Suprapubic skin (tissue), 4 donors: ENCODE measurements at regions not wholly inside any gene's neighbourhood (a gene's known extent, or its start where the extent isn't known, plus 50 kb on each side); places are given as distances from the start of the nearest gene placed in this dataset.

Source experiments
- DNase-seq, 2 donors: peaks; one replicate each; pipeline ENCODE4 v3.0.0-alpha.2; 2019; ENCODE audit warnings: low spot score in 2 of 2
- H3K27ac ChIP-seq: fragments of 200-600 bp; sonication (generic); one replicate; pipeline ENCODE4 v1.5.1; 2019
- H3K27me3 ChIP-seq: fragments of 200-600 bp; sonication (generic); one replicate; pipeline ENCODE4 v1.5.1; 2019
- H3K36me3 ChIP-seq: fragments of 200-600 bp; sonication (generic); one replicate; pipeline ENCODE4 v1.5.1; 2019
- H3K4me1 ChIP-seq: fragments of 200-600 bp; sonication (generic); one replicate; pipeline ENCODE4 v1.5.1; 2019
- H3K4me3 ChIP-seq: fragments of 200-600 bp; sonication (generic); one replicate; pipeline ENCODE4 v1.5.1; 2019; ENCODE audit warnings: mild to moderate bottlenecking
- H3K9me3 ChIP-seq: fragments of 200-600 bp; sonication (generic); one replicate; pipeline ENCODE4 v1.5.1; 2019
- EP300 ChIP-seq: sonication (generic); formaldehyde crosslinking; IDR thresholded peaks from one replicate; pipeline ENCODE4 v1.6.1; 2017; ENCODE audit warnings: antibody characterized with exemption
- POLR2A ChIP-seq, 2 donors: fragments of 450-650 bp; IDR thresholded peaks; one replicate each; pipeline ENCODE4 v1.6.1; 2017; ENCODE audit warnings: antibody characterized with exemption in 2 of 2, mild to moderate bottlenecking in 2 of 2, moderate library complexity in 2 of 2
- POLR2AphosphoS5 ChIP-seq, 3 donors: sonication (generic); formaldehyde crosslinking; IDR thresholded peaks; one replicate each; pipeline ENCODE4 v1.6.1; 2017; ENCODE audit warnings: antibody characterized with exemption in 3 of 3
- WGBS: methylation state at CpG from one replicate; pipeline ENCODE4 v1.1.5; 2018; 5-methylcytosine and 5-hydroxymethylcytosine counted together
- TF ChIP-seq, protein P1 (sequence below), 2 donors: fragments of 200-600 bp in 1 of 2; fragments of 450-650 bp in 1 of 2; sonication (generic) in 1 of 2; IDR thresholded peaks; one replicate each; pipeline ENCODE4 v1.5.1; 2016 to 2019; ENCODE audit warnings: antibody characterized with exemption in 2 of 2, mild to moderate bottlenecking in 1 of 2, moderate library complexity in 1 of 2

DNA sequence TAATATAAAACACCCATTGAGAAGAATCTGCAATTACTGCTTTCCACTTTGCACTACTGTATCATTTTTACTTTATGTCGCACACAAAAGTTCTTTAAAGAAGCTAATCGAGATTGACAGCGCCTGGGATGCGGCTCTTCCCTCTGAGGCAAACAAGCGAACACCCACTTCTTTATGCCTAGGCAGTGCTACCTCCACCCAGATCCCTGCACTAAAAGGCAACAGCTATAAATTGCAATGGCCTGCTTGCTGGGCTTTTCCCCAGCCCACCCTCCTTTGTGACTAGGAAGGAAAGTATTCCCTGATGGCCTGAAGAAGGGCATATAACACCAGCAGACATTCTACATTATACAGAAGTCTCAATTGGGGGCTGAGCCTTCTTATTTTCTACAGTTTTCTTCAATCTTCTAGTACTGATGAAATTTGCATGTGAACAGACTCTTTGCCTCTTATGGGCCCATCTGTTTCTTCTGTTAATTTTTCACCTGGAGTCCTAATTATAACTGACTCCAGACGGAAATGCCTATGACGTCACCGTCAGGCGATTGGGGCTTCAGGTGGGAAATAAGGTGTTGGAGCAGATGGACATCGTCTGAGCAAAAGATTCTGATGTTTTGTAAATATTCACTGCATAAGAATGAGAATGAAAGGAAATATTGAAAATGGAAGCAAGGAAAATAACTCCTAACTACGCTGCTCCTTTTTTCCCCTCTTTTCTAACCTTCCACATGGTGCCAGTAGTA, 138.9 kb upstream of the DCC start:
- Histone ChIP-seq H3K9me3 (no peaks in the 10 kb centered on the region), H3K4me1 (no peaks in the 10 kb centered on the region), H3K4me3 (no peak overlapping the region), H3K27me3 (no peaks in the 10 kb centered on the region), H3K27ac (no peak overlapping the region), H3K36me3 (no peaks in the 10 kb centered on the region)
- WGBS: 92% methylated on average over 11 of the region's 11 CpGs
- no peak for DNase-seq
- TF ChIP-seq, protein P1, sequence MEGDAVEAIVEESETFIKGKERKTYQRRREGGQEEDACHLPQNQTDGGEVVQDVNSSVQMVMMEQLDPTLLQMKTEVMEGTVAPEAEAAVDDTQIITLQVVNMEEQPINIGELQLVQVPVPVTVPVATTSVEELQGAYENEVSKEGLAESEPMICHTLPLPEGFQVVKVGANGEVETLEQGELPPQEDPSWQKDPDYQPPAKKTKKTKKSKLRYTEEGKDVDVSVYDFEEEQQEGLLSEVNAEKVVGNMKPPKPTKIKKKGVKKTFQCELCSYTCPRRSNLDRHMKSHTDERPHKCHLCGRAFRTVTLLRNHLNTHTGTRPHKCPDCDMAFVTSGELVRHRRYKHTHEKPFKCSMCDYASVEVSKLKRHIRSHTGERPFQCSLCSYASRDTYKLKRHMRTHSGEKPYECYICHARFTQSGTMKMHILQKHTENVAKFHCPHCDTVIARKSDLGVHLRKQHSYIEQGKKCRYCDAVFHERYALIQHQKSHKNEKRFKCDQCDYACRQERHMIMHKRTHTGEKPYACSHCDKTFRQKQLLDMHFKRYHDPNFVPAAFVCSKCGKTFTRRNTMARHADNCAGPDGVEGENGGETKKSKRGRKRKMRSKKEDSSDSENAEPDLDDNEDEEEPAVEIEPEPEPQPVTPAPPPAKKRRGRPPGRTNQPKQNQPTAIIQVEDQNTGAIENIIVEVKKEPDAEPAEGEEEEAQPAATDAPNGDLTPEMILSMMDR (IDR thresholded peaks at IDR 0.05): no peak
- TF ChIP-seq EP300: no peak
- TF ChIP-seq POLR2AphosphoS5 (IDR thresholded peaks at IDR 0.05): no peak
- no peak for TF ChIP-seq POLR2A (IDR thresholded peaks at IDR 0.05)

DNA sequence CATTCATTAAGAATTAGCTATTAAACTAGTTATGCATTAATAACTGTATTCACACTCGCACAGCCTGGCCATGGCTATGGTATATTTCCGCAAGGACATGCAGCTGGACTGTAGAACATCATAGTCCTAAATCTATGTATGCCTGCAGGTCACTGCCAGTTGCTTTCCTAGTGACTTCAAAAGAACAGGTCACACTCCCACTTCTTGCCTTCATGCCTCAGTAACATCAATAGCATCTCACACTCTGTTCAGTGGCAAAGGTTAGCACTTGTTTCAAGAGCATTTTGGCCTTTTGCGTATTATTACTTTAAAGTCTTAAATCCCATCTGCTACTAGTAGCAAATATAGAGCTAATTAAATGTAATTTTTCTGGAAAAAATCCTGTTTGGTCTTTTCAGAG, 131.4 kb upstream of the DCC start:
- Histone ChIP-seq H3K27me3 (no peaks in the 10 kb centered on the region), H3K27ac (no peak overlapping the region), H3K36me3 (no peaks in the 10 kb centered on the region), H3K4me1 (no peaks in the 10 kb centered on the region), H3K4me3 (no peak overlapping the region), H3K9me3 (no peaks in the 10 kb centered on the region)
- no peak for DNase-seq
- 91% methylated on average over 3 of the region's 3 CpGs for WGBS
- TF ChIP-seq EP300: no peak
- TF ChIP-seq POLR2AphosphoS5 (IDR thresholded peaks at IDR 0.05): no peak
- TF ChIP-seq, protein P1 (IDR thresholded peaks at IDR 0.05): no peak
- TF ChIP-seq POLR2A (IDR thresholded peaks at IDR 0.05): no peak

DNA sequence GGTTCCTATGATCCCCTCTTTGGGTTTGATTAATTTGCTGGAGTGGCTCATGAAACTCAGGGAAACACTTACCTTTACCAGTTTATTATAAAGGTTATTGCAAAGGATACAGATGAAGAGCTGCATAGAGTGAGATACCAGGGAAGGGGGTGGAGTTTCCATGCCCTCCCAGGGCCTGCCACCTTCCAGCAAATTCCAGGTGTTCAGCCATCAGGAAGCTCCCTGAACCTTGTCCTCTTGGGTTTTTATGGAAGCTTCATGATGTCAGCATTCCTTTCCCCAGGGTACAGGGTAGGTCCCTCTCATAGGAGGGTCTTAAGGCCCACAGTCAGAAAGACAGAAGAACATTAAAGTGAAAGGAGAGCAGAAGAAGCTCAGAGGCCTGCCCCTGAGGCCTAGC, 123.9 kb upstream of the DCC start:
- TF ChIP-seq POLR2A (IDR thresholded peaks at IDR 0.05) (no peak), POLR2AphosphoS5 (IDR thresholded peaks at IDR 0.05) (no peak), EP300 (no peak)
- TF ChIP-seq, protein P1 (IDR thresholded peaks at IDR 0.05): no peak
- Histone ChIP-seq H3K36me3 (no peaks in the 10 kb centered on the region), H3K27ac (no peak overlapping the region), H3K27me3 (no peaks in the 10 kb centered on the region), H3K9me3 (no peaks in the 10 kb centered on the region), H3K4me3 (no peak overlapping the region), H3K4me1 (no peaks in the 10 kb centered on the region)
- DNase-seq: no peak

DNA sequence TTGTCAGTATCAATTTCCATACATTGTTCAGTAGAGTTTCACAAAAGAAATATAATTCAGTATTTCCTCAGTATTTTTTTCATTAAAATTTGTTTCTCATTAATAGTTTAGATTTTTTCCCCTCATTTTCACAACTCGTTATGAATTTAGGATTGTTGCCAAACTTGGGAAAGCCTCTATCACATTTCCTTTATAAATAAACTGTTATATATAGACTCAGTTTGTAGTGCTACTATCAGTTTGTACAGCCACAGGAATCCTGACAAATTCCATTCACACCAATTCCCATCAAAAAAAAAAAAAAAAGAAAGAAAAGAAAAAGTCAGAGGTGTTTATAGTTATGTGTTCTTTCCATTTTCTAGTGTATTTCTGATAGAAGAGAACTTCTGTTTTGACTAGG, 123.3 kb upstream of the DCC start:
- Histone ChIP-seq H3K9me3 (no peaks in the 10 kb centered on the region), H3K27ac (no peak overlapping the region), H3K4me1 (no peaks in the 10 kb centered on the region), H3K4me3 (no peak overlapping the region), H3K27me3 (no peaks in the 10 kb centered on the region), H3K36me3 (no peaks in the 10 kb centered on the region)
- TF ChIP-seq POLR2AphosphoS5 (IDR thresholded peaks at IDR 0.05) (no peak), EP300 (no peak), POLR2A (IDR thresholded peaks at IDR 0.05) (no peak)
- TF ChIP-seq, protein P1 (IDR thresholded peaks at IDR 0.05): no peak
- WGBS: 53% methylated on average over 1 of the region's 1 CpG
- DNase-seq: no peak

DNA sequence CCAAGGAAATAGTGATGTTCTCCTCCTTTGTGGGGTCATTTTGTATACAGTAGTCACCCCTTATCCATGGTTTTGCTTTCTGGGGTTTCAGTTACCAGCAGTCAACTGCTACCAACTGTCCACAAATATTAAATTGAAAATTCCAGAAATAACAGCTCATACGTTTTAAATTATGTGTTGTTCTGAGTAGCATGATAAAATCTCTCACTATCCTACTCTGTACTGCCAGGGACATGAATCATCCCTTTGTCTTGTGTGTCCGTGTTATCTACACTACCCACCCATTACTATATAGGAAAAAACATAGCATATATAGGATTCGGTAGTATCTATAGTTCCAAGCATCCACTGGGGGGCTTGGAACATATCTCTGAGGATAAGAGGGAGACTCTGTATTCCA, 120.9 kb upstream of the DCC start:
- Histone ChIP-seq H3K9me3 (no peaks in the 10 kb centered on the region), H3K4me1 (no peaks in the 10 kb centered on the region), H3K36me3 (no peaks in the 10 kb centered on the region), H3K27me3 (no peaks in the 10 kb centered on the region), H3K4me3 (no peak overlapping the region), H3K27ac (no peak overlapping the region)
- DNase-seq: no peak
- TF ChIP-seq POLR2AphosphoS5 (IDR thresholded peaks at IDR 0.05) (no peak), EP300 (no peak), POLR2A (IDR thresholded peaks at IDR 0.05) (no peak)
- TF ChIP-seq, protein P1 (IDR thresholded peaks at IDR 0.05): no peak
- WGBS: 47% methylated on average over 3 of the region's 3 CpGs
